GM12878 (cell line): ENCODE measurements at regions not wholly inside any gene's neighbourhood (a gene's known extent, or its start where the extent isn't known, plus 50 kb on each side); places are given as distances from the start of the nearest gene placed in this dataset.

ENCODE experiments used
- ATAC-seq: fragments of 200-7000 bp; cut with Tn5 transposase; 3 replicates; pipeline ENCODE4 v1.9.1; 2020; ENCODE audit warnings: mild to moderate bottlenecking, moderate library complexity
- BruUV-seq: library from RNA; stranded (reverse); fragments of 400-500 nt; replicated peaks from 2 replicates; lab custom pipeline; 2021; lab: Mats Ljungman, UMichigan
- CTCF ChIA-PET: fragments of 300-600 bp; sonication (Branson Sonifier 250); formaldehyde crosslinking; extraction: SDS; loops from one replicate; lab custom pipeline; 2021; ENCODE audit warnings: inconsistent platforms; lab: Yijun Ruan, JAX
- POLR2A ChIA-PET: fragments of 350-600 bp; formaldehyde crosslinking; extraction: SDS; loops from one replicate; lab custom pipeline; 2021; ENCODE audit warnings: inconsistent platforms; lab: Charles Lee
- RAD21 ChIA-PET: fragments of 300-600 bp; sonication (Branson Sonifier 250); formaldehyde crosslinking; loops from one replicate; lab custom pipeline; 2023; ENCODE audit warnings: antibody characterized with exemption; ENCODE audit not compliant: unreplicated experiment; lab: Charles Lee
- SMC1A ChIA-PET: fragments of 300-600 bp; sonication (Branson Sonifier 250); formaldehyde crosslinking; loops from one replicate; lab custom pipeline; 2023; ENCODE audit not compliant: unreplicated experiment, uncharacterized antibody; lab: Charles Lee
- DNase-seq: peaks from one replicate; pipeline ENCODE4 v3.0.0-alpha.2; 2011; ENCODE audit warnings: low read depth, low spot score
- FAIRE-seq: peaks from 3 replicates; lab custom pipeline; 2011; peaks lifted over from hg19 to GRCh38; lab: Jason Lieb, UNC
- H2AFZ ChIP-seq: 2 replicates; pipeline ENCODE4 v1.6.0; 2011; ENCODE audit warnings: low read depth, low read length, control low read depth; ENCODE audit not compliant: control insufficient read depth
- H3K27ac ChIP-seq: 2 replicates; pipeline ENCODE4 v1.5.1; 2011; ENCODE audit warnings: control low read depth; ENCODE audit not compliant: control insufficient read depth, insufficient read depth
- H3K27me3 ChIP-seq, 2 experiments: replicated peaks in 1 of 2; 2 replicates each; pipeline versions ENCODE4 v1.6.0 to v1.6.1; 2011; ENCODE audit warnings: low read length in 1 of 2; ENCODE audit not compliant: control insufficient read depth in 2 of 2, insufficient read depth in 2 of 2
- H3K36me3 ChIP-seq, 2 experiments: 2 replicates each; pipeline ENCODE4 v1.5.1; 2011; ENCODE audit warnings: low read length in 1 of 2; ENCODE audit not compliant: control insufficient read depth in 2 of 2, insufficient read depth in 2 of 2
- H3K4me1 ChIP-seq: 2 replicates; pipeline ENCODE4 v1.6.1; 2011; ENCODE audit warnings: mild to moderate bottlenecking, low read length, moderate library complexity, mixed read lengths; ENCODE audit not compliant: control insufficient read depth, insufficient read depth
- H3K4me2 ChIP-seq: 2 replicates; pipeline ENCODE4 v1.6.0; 2011; ENCODE audit warnings: control low read depth; ENCODE audit not compliant: control insufficient read depth, insufficient read depth
- H3K4me3 ChIP-seq: fragments of 200-600 bp; sonication (generic); 2 replicates; pipeline ENCODE4 v1.5.1; 2016
- H3K79me2 ChIP-seq: 2 replicates; pipeline ENCODE4 v1.6.0; 2011; ENCODE audit warnings: low read length; ENCODE audit not compliant: control insufficient read depth, insufficient read depth
- H3K9ac ChIP-seq: 2 replicates; pipeline ENCODE4 v1.8.0; 2011; ENCODE audit warnings: low read length, control low read depth, mixed read lengths; ENCODE audit not compliant: control insufficient read depth, insufficient read depth
- H3K9me3 ChIP-seq: replicated peaks from 3 replicates; pipeline ENCODE4 v1.5.1; 2011; ENCODE audit warnings: mild to moderate bottlenecking, low read length; ENCODE audit not compliant: control insufficient read depth, insufficient read depth
- H4K20me1 ChIP-seq: 2 replicates; pipeline ENCODE4 v1.6.0; 2011; ENCODE audit not compliant: control insufficient read depth, insufficient read depth
- CBX3 ChIP-seq: fragments of 200-600 bp; sonication (generic); IDR thresholded peaks from 2 replicates; pipeline ENCODE4 v1.6.1; 2016; ENCODE audit warnings: low read depth, borderline replicate concordance
- CHD1 ChIP-seq: IDR thresholded peaks from 2 replicates; pipeline ENCODE4 v1.6.1; 2012; ENCODE audit warnings: low read depth, low read length, improper control_type of control experiment
- EP300 ChIP-seq, 2 experiments: fragments of 150-350 bp in 1 of 2; IDR thresholded peaks; 2 replicates each; pipeline ENCODE4 v1.6.1; 2011 to 2012; ENCODE audit warnings: low read depth in 2 of 2, low read length in 2 of 2, borderline replicate concordance in 1 of 2, improper control_type of control experiment in 1 of 2, inconsistent platforms in 1 of 2; ENCODE audit not compliant: control insufficient read depth in 1 of 2
- MEF2A ChIP-seq: IDR thresholded peaks from 2 replicates; pipeline ENCODE4 v1.6.1; 2011; ENCODE audit warnings: low read depth, mild to moderate bottlenecking, low read length, moderate library complexity; ENCODE audit not compliant: insufficient read depth
- MEF2B ChIP-seq: fragments of 450-650 bp; IDR thresholded peaks from 2 replicates; pipeline ENCODE4 v1.6.1; 2018; ENCODE audit warnings: mild to moderate bottlenecking, moderate library complexity; ENCODE audit not compliant: partially characterized antibody, poor library complexity, severe bottlenecking
- MTA2 ChIP-seq: fragments of 450-650 bp; IDR thresholded peaks from 2 replicates; pipeline ENCODE4 v1.6.1; 2016; ENCODE audit warnings: low read depth, mild to moderate bottlenecking, moderate library complexity
- RAD21 ChIP-seq: IDR thresholded peaks from 2 replicates; pipeline ENCODE4 v1.6.1; 2011; ENCODE audit warnings: mild to moderate bottlenecking, low read depth, low read length, moderate library complexity; ENCODE audit not compliant: insufficient read depth
- SIN3A ChIP-seq: IDR thresholded peaks from 2 replicates; pipeline ENCODE4 v1.6.1; 2012; ENCODE audit warnings: low read depth, low read length, improper control_type of control experiment
- SUPT20H ChIP-seq: IDR thresholded peaks from 2 replicates; pipeline ENCODE4 v1.6.1; 2011; ENCODE audit warnings: low read depth, mild to moderate bottlenecking, low read length, moderate library complexity, borderline replicate concordance; ENCODE audit not compliant: control insufficient read depth
- ZNF592 ChIP-seq: fragments of 450-650 bp; IDR thresholded peaks from 2 replicates; pipeline ENCODE4 v1.6.1; 2017; ENCODE audit warnings: mild to moderate bottlenecking, moderate library complexity
- WGBS: methylation state at CpG from one replicate; pipeline ENCODE4 v1.1.6; 2016; ENCODE audit warnings: low lambda C conversion rate; ENCODE audit not compliant: insufficient replicate concordance, insufficient coverage; ENCODE audit errors: missing lambda C conversion rate; 5-methylcytosine and 5-hydroxymethylcytosine counted together
- in situ Hi-C: fragments of 300-500 bp; cut with MboI; formaldehyde crosslinking; loops from 9 replicates; pipeline ENCODE4 v1.14.3; 2018; ENCODE audit warnings: mixed read lengths
- intact Hi-C: fragments of 100-400 bp; cut with micrococcal nuclease; formaldehyde crosslinking; loops from one replicate; pipeline ENCODE4 v1.14.2; 2022; ENCODE audit not compliant: unreplicated experiment
- TF ChIP-seq, protein P1 (sequence below): fragments of 150-350 bp; IDR thresholded peaks from 2 replicates; pipeline ENCODE4 v1.6.1; 2014; ENCODE audit warnings: mild to moderate bottlenecking, low read depth, low read length
- TF ChIP-seq, protein P2 (sequence below): fragments of 450-650 bp; formaldehyde crosslinking; IDR thresholded peaks from 2 replicates; pipeline ENCODE4 v1.4.0; 2020; ENCODE audit warnings: mild to moderate bottlenecking, moderate library complexity

- TF ChIP-seq, protein P1, sequence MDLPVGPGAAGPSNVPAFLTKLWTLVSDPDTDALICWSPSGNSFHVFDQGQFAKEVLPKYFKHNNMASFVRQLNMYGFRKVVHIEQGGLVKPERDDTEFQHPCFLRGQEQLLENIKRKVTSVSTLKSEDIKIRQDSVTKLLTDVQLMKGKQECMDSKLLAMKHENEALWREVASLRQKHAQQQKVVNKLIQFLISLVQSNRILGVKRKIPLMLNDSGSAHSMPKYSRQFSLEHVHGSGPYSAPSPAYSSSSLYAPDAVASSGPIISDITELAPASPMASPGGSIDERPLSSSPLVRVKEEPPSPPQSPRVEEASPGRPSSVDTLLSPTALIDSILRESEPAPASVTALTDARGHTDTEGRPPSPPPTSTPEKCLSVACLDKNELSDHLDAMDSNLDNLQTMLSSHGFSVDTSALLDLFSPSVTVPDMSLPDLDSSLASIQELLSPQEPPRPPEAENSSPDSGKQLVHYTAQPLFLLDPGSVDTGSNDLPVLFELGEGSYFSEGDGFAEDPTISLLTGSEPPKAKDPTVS: no peak
- no peak for TF ChIP-seq RAD21
These were observed 150.2 kb upstream of the AKR1E2 start (continued) for GRCh38 chr10:4675808-4676207.

DNA sequence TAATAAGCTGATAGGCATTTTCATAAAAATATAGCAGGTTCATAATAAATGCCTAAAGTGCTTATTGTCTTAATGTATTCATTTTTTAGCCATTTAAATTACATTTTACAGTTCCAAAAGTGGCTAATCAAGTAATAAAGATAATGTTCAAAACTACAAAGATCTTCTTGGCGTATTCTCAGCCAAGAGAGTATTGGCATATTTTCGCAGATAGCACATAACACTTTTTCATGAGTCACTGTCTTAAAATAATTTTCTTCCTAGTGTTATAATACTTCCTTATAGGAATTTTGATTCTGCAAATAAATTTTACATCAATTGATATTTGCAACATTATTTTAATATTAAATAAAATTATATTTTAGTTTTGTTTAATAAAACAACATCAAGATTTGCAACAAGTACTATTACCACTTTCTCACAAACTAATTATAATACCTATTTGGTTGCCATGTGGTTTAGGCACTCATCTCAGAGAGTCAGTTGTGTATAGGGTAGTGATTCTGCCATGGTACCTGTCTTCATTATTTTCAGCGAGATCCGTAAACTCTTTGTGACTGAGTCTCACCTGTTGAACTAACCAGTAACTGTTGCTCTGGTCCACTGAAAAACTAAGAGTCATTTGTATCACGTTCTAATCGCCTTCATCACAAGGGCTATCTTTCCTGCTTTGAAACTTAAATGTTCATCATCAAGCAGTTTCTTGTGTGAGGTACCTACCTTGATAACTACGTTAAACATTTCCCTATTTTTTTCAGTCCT lies 152.5 kb upstream of the AKR1E2 start:
- in situ Hi-C loops: no loop called here
- TF ChIP-seq, protein P2, sequence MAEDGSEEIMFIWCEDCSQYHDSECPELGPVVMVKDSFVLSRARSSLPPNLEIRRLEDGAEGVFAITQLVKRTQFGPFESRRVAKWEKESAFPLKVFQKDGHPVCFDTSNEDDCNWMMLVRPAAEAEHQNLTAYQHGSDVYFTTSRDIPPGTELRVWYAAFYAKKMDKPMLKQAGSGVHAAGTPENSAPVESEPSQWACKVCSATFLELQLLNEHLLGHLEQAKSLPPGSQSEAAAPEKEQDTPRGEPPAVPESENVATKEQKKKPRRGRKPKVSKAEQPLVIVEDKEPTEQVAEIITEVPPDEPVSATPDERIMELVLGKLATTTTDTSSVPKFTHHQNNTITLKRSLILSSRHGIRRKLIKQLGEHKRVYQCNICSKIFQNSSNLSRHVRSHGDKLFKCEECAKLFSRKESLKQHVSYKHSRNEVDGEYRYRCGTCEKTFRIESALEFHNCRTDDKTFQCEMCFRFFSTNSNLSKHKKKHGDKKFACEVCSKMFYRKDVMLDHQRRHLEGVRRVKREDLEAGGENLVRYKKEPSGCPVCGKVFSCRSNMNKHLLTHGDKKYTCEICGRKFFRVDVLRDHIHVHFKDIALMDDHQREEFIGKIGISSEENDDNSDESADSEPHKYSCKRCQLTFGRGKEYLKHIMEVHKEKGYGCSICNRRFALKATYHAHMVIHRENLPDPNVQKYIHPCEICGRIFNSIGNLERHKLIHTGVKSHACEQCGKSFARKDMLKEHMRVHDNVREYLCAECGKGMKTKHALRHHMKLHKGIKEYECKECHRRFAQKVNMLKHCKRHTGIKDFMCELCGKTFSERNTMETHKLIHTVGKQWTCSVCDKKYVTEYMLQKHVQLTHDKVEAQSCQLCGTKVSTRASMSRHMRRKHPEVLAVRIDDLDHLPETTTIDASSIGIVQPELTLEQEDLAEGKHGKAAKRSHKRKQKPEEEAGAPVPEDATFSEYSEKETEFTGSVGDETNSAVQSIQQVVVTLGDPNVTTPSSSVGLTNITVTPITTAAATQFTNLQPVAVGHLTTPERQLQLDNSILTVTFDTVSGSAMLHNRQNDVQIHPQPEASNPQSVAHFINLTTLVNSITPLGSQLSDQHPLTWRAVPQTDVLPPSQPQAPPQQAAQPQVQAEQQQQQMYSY (CRISPR knock-in tag): no peak
- no peak for TF ChIP-seq EP300 (IDR thresholded peaks at IDR 0.05; ENCODE audit: borderline replicate concordance in 1 of 2, control insufficient read depth in 1 of 2, low read depth in 2 of 2, low read length in 2 of 2)
- TF ChIP-seq CHD1: no peak
- TF ChIP-seq SUPT20H: no peak
- TF ChIP-seq SIN3A: no peak
- no peak for TF ChIP-seq MTA2
- TF ChIP-seq MEF2A: no peak
- no peak for TF ChIP-seq CBX3
- no peak for TF ChIP-seq MEF2B
- TF ChIP-seq ZNF592: no peak

More for the DNA sequence above, 152.5 kb upstream of the AKR1E2 start:
- H3K36me3 ChIP-seq: no peaks in the 10 kb centered on the region
- ChIA-PET CTCF (no interaction called here), RAD21 (no interaction called here), SMC1A (no interaction called here), POLR2A (no interaction called here)
- no peak overlapping the region for H2AFZ ChIP-seq
- intact Hi-C loops: no loop called here
- H3K4me3 ChIP-seq: no peak overlapping the region
- no peaks in the 10 kb centered on the region for H3K27me3 ChIP-seq
- no peak for FAIRE-seq
- H3K4me1 ChIP-seq: no peaks in the 10 kb centered on the region
- no peaks in the 10 kb centered on the region for H3K79me2 ChIP-seq
- 35% methylated on average over 7 of the region's 7 CpGs for WGBS
- H3K9me3 ChIP-seq: no peaks in the 10 kb centered on the region
- H4K20me1 ChIP-seq: no peaks in the 10 kb centered on the region
- no peak for ATAC-seq
- no TSS peak for BruUV-seq
- no peak overlapping the region for H3K27ac ChIP-seq
- DNase-seq: no peak
- H3K4me2 ChIP-seq: no peak overlapping the region
- no peak overlapping the region for H3K9ac ChIP-seq
